ENCODE measurements at regions not wholly inside any gene's neighbourhood (a gene's known extent, or its start where the extent isn't known, plus 50 kb on each side); places are given as distances from the start of the nearest gene placed in this dataset.

DNA sequence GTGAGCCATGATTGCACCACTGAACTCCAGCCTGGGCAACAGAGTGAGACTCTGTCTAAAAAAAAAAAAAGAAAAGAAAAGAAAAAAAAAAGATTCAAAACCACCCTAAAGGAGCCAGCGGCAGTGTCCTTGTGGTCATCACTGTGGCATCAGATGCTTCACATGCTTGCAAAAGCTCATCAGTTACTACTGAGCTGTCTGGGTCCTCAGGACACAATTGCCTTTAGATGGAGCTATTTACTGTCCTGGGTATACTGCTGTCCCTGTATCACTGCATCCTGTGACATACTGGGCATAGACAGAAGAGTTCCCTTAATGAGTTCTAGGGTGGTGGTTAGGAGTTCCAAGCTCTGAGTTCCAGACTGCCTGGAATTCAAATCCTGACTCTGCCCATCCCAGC is 85.8 kb downstream of the LINGO1 start:
- no peak for TF ChIP-seq YY1 (IDR thresholded peaks at IDR 0.05; ENCODE audit: insufficient read depth, insufficient read length)
- TF ChIP-seq ZNF274 (IDR thresholded peaks at IDR 0.05; ENCODE audit: low read depth, low read length): no peak

Data from NT2/D1 (cell line).